ENCODE measurements at regions not wholly inside any gene's neighbourhood (a gene's known extent, or its start where the extent isn't known, plus 50 kb on each side); places are given as distances from the start of the nearest gene placed in this dataset.
"Not testable (repeated sequence)": the region's sequence is repeated elsewhere in the genome, so short reads cannot be mapped to it uniquely, and the experiment has no call there.

DNA sequence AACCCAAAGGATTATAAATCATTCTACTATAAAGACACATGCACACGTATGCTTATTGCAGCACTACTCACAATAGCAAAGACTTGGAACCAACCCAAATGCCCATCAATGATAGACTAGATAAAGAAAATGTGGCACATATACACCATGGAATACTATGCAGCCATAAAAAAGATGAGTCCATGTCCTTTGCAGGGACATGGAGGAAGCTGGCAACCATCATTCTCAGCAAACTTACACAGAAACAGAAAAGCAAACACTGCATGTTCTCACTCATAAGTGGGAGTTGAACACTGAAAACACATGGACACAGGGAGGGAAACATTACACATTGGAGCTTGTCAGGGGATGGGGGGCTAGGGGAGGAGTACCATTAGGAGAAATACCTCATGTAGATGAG, 262.6 kb downstream of the PDCD6IP start:
- TF ChIP-seq POLR2A (IDR thresholded peaks at IDR 0.05; ENCODE audit: low read depth, low read length); PAX5 (IDR thresholded peaks at IDR 0.05; ENCODE audit: insufficient read depth, low read length, severe bottlenecking); POLR2AphosphoS5 (IDR thresholded peaks at IDR 0.05; ENCODE audit: low read depth, low read length); TAF1 (IDR thresholded peaks at IDR 0.05; ENCODE audit: low read depth, low read length); SPI1 (IDR thresholded peaks at IDR 0.05; ENCODE audit: low read depth, low read length); POU2F2 (IDR thresholded peaks at IDR 0.05; ENCODE audit: low read depth, low read length): not testable (repeated sequence)
